Neuronal stem cell (in vitro differentiated cells): ENCODE measurements at regions not wholly inside any gene's neighbourhood (a gene's known extent, or its start where the extent isn't known, plus 50 kb on each side); places are given as distances from the start of the nearest gene placed in this dataset.

ENCODE experiments used
- DNase-seq: peaks from one replicate; pipeline ENCODE4 v3.0.0-alpha.2; 2013; ENCODE audit warnings: low spot score
- H2AFZ ChIP-seq: one replicate; pipeline ENCODE4 v1.6.1; 2013; ENCODE audit warnings: mild to moderate bottlenecking, low read length, inconsistent platforms
- H2AK5ac ChIP-seq: 2 replicates; pipeline ENCODE4 v1.6.1; 2013; ENCODE audit warnings: low read depth, mild to moderate bottlenecking, inconsistent platforms, low read length, moderate library complexity, mixed read lengths
- H2BK120ac ChIP-seq: 2 replicates; pipeline ENCODE4 v1.6.1; 2013; ENCODE audit warnings: low read depth, mild to moderate bottlenecking, inconsistent platforms, low read length, moderate library complexity, mixed read lengths
- H2BK12ac ChIP-seq: one replicate; pipeline ENCODE4 v1.6.1; 2013; ENCODE audit warnings: low read length, inconsistent platforms
- H2BK15ac ChIP-seq: 2 replicates; pipeline ENCODE4 v1.6.1; 2013; ENCODE audit warnings: mild to moderate bottlenecking, low read length, inconsistent platforms, mixed read lengths
- H2BK5ac ChIP-seq: one replicate; pipeline ENCODE4 v1.6.1; 2013; ENCODE audit warnings: inconsistent platforms, mild to moderate bottlenecking, low read length, moderate library complexity
- H3K14ac ChIP-seq: one replicate; pipeline ENCODE4 v1.6.1; 2013; ENCODE audit warnings: low read length, inconsistent platforms
- H3K18ac ChIP-seq: 2 replicates; pipeline ENCODE4 v1.6.1; 2013; ENCODE audit warnings: low read length, inconsistent platforms
- H3K23ac ChIP-seq: 2 replicates; pipeline ENCODE4 v1.6.1; 2013; ENCODE audit warnings: low read depth, mild to moderate bottlenecking, mixed read lengths, low read length, inconsistent platforms; ENCODE audit not compliant: poor library complexity
- H3K27ac ChIP-seq: replicated peaks from 3 replicates; pipeline ENCODE4 v1.5.1; 2013; ENCODE audit warnings: low read length, inconsistent platforms
- H3K27me3 ChIP-seq, 3 experiments: 2 replicates each; pipeline ENCODE4 v1.6.1; 2013; ENCODE audit warnings: low read length in 3 of 3, mild to moderate bottlenecking in 2 of 3, inconsistent platforms in 1 of 3, low read depth in 1 of 3, mixed read lengths in 1 of 3, moderate library complexity in 1 of 3; ENCODE audit not compliant: control insufficient read depth in 3 of 3, insufficient read depth in 3 of 3
- H3K36me3 ChIP-seq, 2 donors: replicated peaks in 1 of 2; 2 replicates each; pipeline ENCODE4 v1.6.1; 2013; ENCODE audit warnings: low read length in 2 of 2; ENCODE audit not compliant: control insufficient read depth in 2 of 2, insufficient read depth in 2 of 2
- H3K4ac ChIP-seq: 2 replicates; pipeline ENCODE4 v1.6.1; 2013; ENCODE audit warnings: inconsistent platforms, mild to moderate bottlenecking, low read length, moderate library complexity
- H3K4me1 ChIP-seq, 2 donors: 1 replicate in 1 of 2; 2 replicates in 1 of 2; pipeline ENCODE4 v1.6.1; 2013; ENCODE audit warnings: low read length in 2 of 2, low read depth in 1 of 2; ENCODE audit not compliant: control insufficient read depth in 2 of 2, insufficient read depth in 1 of 2
- H3K4me2 ChIP-seq: one replicate; pipeline ENCODE4 v1.6.1; 2013; ENCODE audit warnings: mild to moderate bottlenecking, low read length, inconsistent platforms; ENCODE audit not compliant: insufficient read depth, poor library complexity, severe bottlenecking
- H3K4me3 ChIP-seq, 2 donors: 2 replicates each; pipeline ENCODE4 v1.5.1; 2013; ENCODE audit warnings: low read length in 2 of 2, mild to moderate bottlenecking in 2 of 2, inconsistent platforms in 1 of 2, moderate library complexity in 1 of 2
- H3K79me1 ChIP-seq: one replicate; pipeline ENCODE4 v1.6.1; 2013; ENCODE audit warnings: low read depth, mild to moderate bottlenecking, inconsistent platforms, low read length, moderate library complexity
- H3K9ac ChIP-seq: one replicate; pipeline ENCODE4 v1.6.1; 2013; ENCODE audit warnings: mild to moderate bottlenecking, low read depth, low read length, inconsistent platforms; ENCODE audit not compliant: poor library complexity
- H3K9me3 ChIP-seq, 2 donors: replicated peaks in 1 of 2; 2 replicates each; pipeline versions ENCODE3 to v1.6.1; 2013; ENCODE audit warnings: low read length in 2 of 2, mild to moderate bottlenecking in 2 of 2, inconsistent platforms in 1 of 2, low read depth in 1 of 2, mixed read lengths in 1 of 2, moderate library complexity in 1 of 2; ENCODE audit not compliant: control insufficient read depth in 2 of 2, insufficient read depth in 1 of 2
- H4K8ac ChIP-seq: one replicate; pipeline ENCODE4 v1.6.1; 2013; ENCODE audit warnings: low read depth, mild to moderate bottlenecking, inconsistent platforms, low read length, moderate library complexity
- H4K91ac ChIP-seq: one replicate; pipeline ENCODE4 v1.6.1; 2013; ENCODE audit warnings: low read length, low read depth, mild to moderate bottlenecking, inconsistent platforms; ENCODE audit not compliant: poor library complexity
- WGBS, 2 donors: extraction: QIAGEN DNeasy Blood & Tissue Kit; methylation state at CpG; one replicate each; pipeline ENCODE4 v1.1.7; 2013; ENCODE audit warnings: missing lambda C conversion rate in 2 of 2, mixed read lengths in 1 of 2; ENCODE audit not compliant: insufficient read length in 2 of 2, insufficient replicate concordance in 1 of 2; ENCODE audit errors: extremely low coverage in 2 of 2; 5-methylcytosine and 5-hydroxymethylcytosine counted together

DNA sequence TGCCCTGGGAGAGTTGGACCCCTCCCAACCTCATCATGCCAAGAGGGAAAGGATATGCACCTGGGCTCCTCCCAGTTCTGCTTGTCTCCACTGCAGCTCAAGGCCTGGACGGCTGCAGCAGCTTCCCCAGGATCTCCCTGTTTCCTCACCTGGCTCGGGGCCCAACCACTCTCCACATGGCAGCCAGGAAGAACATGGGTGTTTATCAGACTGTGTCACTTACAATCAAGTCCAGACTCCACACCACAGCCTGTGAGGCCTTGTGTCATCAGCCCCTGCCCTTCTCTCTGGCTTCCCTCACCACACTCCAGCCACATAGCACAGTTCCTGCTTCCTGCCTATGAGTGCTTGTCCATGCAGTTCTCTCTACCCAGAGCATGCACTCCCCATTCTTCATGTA is 534.4 kb downstream of the EPHB1 start:
- Histone ChIP-seq H2AFZ (no peak overlapping the region), H3K27me3 (no peaks in the 10 kb centered on the region), H3K9ac (no peak overlapping the region), H3K4me1 (no peaks in the 10 kb centered on the region), H3K27ac (no peak overlapping the region), H3K4me2 (no peak overlapping the region), H3K9me3 (no peaks in the 10 kb centered on the region), H3K23ac (peak overlapping the region; percentile 70), H4K8ac (no peak overlapping the region), H4K91ac (no peak overlapping the region), H3K4ac (no peak overlapping the region), H3K36me3 (no peaks in the 10 kb centered on the region), H2AK5ac (no peak overlapping the region), H3K14ac (no peak overlapping the region), H3K79me1 (no peaks in the 10 kb centered on the region), H2BK15ac (no peak overlapping the region), H3K18ac (peak overlapping the region; percentile 65), H2BK5ac (no peak overlapping the region), H3K4me3 (peak overlapping the region in 1 of 2 donors; percentile 34), H2BK12ac (no peak overlapping the region), H2BK120ac (no peak overlapping the region)
- no CpG with 5 or more reads among the region's 2 CpGs for WGBS, 2 donors
- DNase-seq: no peak

DNA sequence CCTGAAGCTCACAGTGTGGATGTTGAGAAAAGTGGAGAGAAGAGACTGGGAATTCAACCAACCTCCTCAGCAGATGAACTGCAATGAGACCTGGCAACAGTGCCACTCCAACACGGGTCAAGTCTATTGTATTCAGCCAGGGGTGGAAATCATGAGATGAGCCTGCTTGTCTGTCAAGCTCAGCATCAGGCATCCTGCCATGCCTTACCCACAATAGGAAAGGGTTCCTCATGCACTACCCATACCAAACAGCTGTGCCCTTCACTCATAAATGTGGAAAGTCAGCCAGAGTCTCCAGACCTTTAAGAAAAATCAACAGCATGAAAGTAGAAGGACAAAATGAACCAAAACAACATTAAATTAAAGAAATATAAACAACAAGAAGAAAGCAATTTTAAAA is 542.1 kb downstream of the EPHB1 start:
- Histone ChIP-seq H3K36me3 (no peaks in the 10 kb centered on the region), H3K4me3 (no peak overlapping the region), H3K9ac (no peak overlapping the region), H4K8ac (no peak overlapping the region), H2BK15ac (no peak overlapping the region), H3K4me2 (no peak overlapping the region), H3K18ac (no peak overlapping the region), H2AFZ (no peak overlapping the region), H2BK120ac (no peak overlapping the region), H2BK12ac (no peak overlapping the region), H3K9me3 (no peaks in the 10 kb centered on the region), H3K23ac (no peak overlapping the region), H3K4me1 (no peaks in the 10 kb centered on the region), H2AK5ac (no peak overlapping the region), H3K4ac (no peak overlapping the region), H3K14ac (no peak overlapping the region), H4K91ac (no peak overlapping the region), H3K79me1 (no peaks in the 10 kb centered on the region), H2BK5ac (no peak overlapping the region), H3K27ac (no peak overlapping the region), H3K27me3 (no peaks in the 10 kb centered on the region)
- WGBS, 2 donors: no CpG with 5 or more reads among the region's 1 CpG
- no peak for DNase-seq

DNA sequence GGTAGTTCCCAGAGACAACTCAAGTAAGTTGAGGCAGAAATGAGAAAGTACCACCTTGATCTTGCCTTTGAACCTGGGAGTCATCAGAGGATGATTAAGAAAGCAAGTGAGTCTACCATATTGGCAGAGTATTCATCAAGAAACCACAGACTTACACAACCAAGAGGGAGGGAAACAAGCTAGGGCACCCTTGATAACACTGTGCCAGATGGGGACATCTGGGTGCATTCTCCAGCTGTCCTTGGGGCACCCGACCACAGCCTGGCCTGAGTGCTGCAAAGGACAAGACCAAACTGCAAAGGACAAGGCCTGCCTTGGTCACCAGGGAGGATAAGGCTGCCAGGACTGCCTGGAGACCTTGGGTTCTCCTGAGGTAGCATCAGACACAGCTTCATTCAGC is 553.6 kb downstream of the EPHB1 start:
- Histone ChIP-seq H3K27me3 (peaks cover 0 to 2% (median 0%) of the 10 kb centered on the region in 3 experiments), H3K4me1 (no peaks in the 10 kb centered on the region), H3K9ac (no peak overlapping the region), H3K9me3 (no peaks in the 10 kb centered on the region), H3K36me3 (no peaks in the 10 kb centered on the region), H2BK12ac (no peak overlapping the region), H3K4ac (no peak overlapping the region), H2BK15ac (no peak overlapping the region), H2BK120ac (no peak overlapping the region), H2BK5ac (no peak overlapping the region), H3K18ac (no peak overlapping the region), H3K4me2 (no peak overlapping the region), H3K14ac (no peak overlapping the region), H2AFZ (no peak overlapping the region), H4K91ac (no peak overlapping the region), H4K8ac (no peak overlapping the region), H3K4me3 (no peak overlapping the region), H3K79me1 (no peaks in the 10 kb centered on the region), H3K23ac (no peak overlapping the region), H2AK5ac (no peak overlapping the region), H3K27ac (no peak overlapping the region)
- WGBS, 2 donors: no CpG with 5 or more reads among the region's 1 CpG
- no peak for DNase-seq

DNA sequence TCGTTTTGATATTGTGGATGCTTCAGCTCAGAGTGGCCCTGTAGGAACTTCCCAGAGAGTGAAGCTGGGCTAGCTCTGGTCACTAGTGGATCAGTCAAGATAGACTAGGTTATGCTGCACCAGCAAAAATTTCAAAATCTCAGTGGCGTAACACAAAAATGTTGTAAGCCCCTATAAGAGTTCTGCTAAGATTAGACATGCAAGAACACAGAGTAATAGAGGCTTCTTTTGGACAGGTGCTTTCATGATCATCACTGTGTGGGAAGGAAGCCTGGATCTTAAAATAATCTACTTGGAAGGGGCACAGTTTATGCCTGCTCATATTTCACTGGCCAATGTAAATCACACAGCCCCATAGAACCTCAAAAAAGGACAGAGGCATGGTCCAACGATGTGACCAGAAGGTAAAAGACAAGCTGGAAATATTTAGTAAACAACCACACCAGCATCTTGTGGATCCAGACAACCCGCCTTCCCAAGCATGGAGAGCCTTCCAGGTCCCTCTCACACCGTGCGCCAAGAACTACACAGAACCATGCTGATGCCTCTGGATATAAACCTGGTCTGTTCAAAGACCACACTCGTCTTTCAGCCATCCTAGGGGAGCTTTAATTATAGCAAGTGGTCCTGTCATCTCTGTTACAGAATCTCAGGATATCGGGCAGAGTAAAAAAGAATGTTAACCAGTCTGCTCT is 554.3 kb downstream of the EPHB1 start:
- no peaks in the 10 kb centered on the region for H3K4me1 ChIP-seq
- no peak overlapping the region for H2BK5ac ChIP-seq
- no peaks in the 10 kb centered on the region for H3K79me1 ChIP-seq
- H2BK120ac ChIP-seq: no peak overlapping the region
- no peak overlapping the region for H3K18ac ChIP-seq
- no peak overlapping the region for H3K23ac ChIP-seq
- H3K27me3 ChIP-seq: peaks cover 0 to 2% (median 0%) of the 10 kb centered on the region in 3 experiments
- H3K9ac ChIP-seq: no peak overlapping the region
- H2BK15ac ChIP-seq: no peak overlapping the region
- H2BK12ac ChIP-seq: no peak overlapping the region
- no peaks in the 10 kb centered on the region for H3K9me3 ChIP-seq
- no peak overlapping the region for H3K4me2 ChIP-seq
- H2AK5ac ChIP-seq: no peak overlapping the region
- no peak for DNase-seq
- no peak overlapping the region for H3K4ac ChIP-seq
- no CpG with 5 or more reads among the region's 8 CpGs for WGBS, 2 donors
- H4K91ac ChIP-seq: no peak overlapping the region
- no peak overlapping the region for H3K4me3 ChIP-seq
- no peak overlapping the region for H4K8ac ChIP-seq
- H2AFZ ChIP-seq: no peak overlapping the region
- H3K36me3 ChIP-seq: no peaks in the 10 kb centered on the region
- no peak overlapping the region for H3K27ac ChIP-seq
- H3K14ac ChIP-seq: no peak overlapping the region
